Endothelial cell (in vitro differentiated cells): ENCODE measurements at regions not wholly inside any gene's neighbourhood (a gene's known extent, or its start where the extent isn't known, plus 50 kb on each side); places are given as distances from the start of the nearest gene placed in this dataset.

ENCODE experiments used
- DNase-seq: peaks from one replicate; pipeline ENCODE4 v3.0.0; 2021; ENCODE audit warnings: low spot score
- H3K27ac Mint-ChIP-seq: one replicate; pipeline ENCODE4 v1.8.0; 2021; ENCODE audit warnings: mixed read lengths, inconsistent platforms; ENCODE audit not compliant: unreplicated experiment
- H3K27me3 Mint-ChIP-seq: one replicate; pipeline ENCODE4 v1.8.0; 2021; ENCODE audit warnings: mild to moderate bottlenecking, moderate library complexity, mixed read lengths, inconsistent platforms; ENCODE audit not compliant: unreplicated experiment
- H3K36me3 Mint-ChIP-seq: one replicate; pipeline ENCODE4 v1.8.0; 2021; ENCODE audit warnings: mild to moderate bottlenecking, low read depth, mixed read lengths, inconsistent platforms; ENCODE audit not compliant: unreplicated experiment
- H3K4me1 Mint-ChIP-seq: one replicate; pipeline ENCODE4 v1.8.0; 2021; ENCODE audit warnings: mild to moderate bottlenecking, mixed read lengths, inconsistent platforms; ENCODE audit not compliant: unreplicated experiment
- H3K4me3 Mint-ChIP-seq: one replicate; pipeline ENCODE4 v1.8.0; 2021; ENCODE audit warnings: mild to moderate bottlenecking, mixed read lengths, inconsistent platforms; ENCODE audit not compliant: unreplicated experiment
- H3K9me3 Mint-ChIP-seq: one replicate; pipeline ENCODE4 v1.8.0; 2021; ENCODE audit warnings: mixed read lengths, inconsistent platforms; ENCODE audit not compliant: unreplicated experiment
- TF ChIP-seq, protein P1 (sequence below): fragments of 200-600 bp; sonication (generic); IDR thresholded peaks from one replicate; pipeline ENCODE4 v1.5.0; 2021; ENCODE audit warnings: antibody characterized with exemption; ENCODE audit not compliant: unreplicated experiment

DNA sequence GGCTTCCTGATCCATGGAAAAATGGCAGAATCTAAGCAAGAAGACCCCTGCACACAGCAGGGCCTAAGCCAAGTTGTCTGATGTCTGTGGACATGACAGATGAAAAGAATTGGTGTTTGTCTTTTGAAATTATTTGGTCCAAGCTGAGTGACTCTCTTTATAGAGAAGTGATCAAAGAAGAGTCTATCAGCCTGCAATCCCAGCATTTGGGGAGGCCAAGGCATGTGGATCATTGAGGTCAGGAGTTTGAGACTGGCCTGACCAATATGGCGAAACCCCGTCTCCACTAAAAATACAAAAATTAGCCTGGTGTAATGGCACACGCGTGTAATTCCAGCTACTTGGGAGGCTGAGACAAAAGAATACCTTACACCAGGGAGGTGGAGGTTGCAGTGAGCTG, 64.8 kb upstream of the TUNAR start:
- Mint-ChIP-seq H3K9me3 (no peaks in the 10 kb centered on the region), H3K4me1 (no peaks in the 10 kb centered on the region), H3K27ac (no peak overlapping the region), H3K27me3 (no peaks in the 10 kb centered on the region), H3K36me3 (peaks cover 3% of the 10 kb centered on the region), H3K4me3 (no peak overlapping the region)
- DNase-seq = no peak
- TF ChIP-seq, protein P1, sequence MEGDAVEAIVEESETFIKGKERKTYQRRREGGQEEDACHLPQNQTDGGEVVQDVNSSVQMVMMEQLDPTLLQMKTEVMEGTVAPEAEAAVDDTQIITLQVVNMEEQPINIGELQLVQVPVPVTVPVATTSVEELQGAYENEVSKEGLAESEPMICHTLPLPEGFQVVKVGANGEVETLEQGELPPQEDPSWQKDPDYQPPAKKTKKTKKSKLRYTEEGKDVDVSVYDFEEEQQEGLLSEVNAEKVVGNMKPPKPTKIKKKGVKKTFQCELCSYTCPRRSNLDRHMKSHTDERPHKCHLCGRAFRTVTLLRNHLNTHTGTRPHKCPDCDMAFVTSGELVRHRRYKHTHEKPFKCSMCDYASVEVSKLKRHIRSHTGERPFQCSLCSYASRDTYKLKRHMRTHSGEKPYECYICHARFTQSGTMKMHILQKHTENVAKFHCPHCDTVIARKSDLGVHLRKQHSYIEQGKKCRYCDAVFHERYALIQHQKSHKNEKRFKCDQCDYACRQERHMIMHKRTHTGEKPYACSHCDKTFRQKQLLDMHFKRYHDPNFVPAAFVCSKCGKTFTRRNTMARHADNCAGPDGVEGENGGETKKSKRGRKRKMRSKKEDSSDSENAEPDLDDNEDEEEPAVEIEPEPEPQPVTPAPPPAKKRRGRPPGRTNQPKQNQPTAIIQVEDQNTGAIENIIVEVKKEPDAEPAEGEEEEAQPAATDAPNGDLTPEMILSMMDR = no peak

DNA sequence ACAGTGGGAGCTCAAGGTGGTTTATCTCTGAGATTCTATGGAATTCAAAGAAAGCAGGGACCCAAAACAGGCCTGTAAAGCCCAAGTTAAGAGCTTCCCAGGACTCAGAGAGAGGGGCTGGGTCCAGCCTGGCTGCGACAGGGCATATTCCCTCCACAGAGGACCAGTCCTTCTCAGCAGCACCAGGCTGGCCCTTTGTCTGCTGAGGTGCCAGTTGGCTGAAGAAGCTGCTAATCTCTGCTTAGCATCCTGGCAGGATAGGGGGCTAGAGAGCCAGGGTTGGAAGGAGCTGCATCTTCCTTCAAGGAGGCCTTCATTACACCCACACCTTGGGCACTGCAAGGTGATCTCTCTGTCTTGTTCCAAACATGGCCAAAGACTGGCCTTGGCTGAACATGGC, 68.3 kb upstream of the TUNAR start:
- Mint-ChIP-seq H3K27ac (no peak overlapping the region), H3K9me3 (no peaks in the 10 kb centered on the region), H3K4me3 (no peak overlapping the region), H3K4me1 (no peaks in the 10 kb centered on the region), H3K27me3 (no peaks in the 10 kb centered on the region), H3K36me3 (peaks cover 5% of the 10 kb centered on the region)
- no peak for DNase-seq
- TF ChIP-seq, protein P1 = no peak

DNA sequence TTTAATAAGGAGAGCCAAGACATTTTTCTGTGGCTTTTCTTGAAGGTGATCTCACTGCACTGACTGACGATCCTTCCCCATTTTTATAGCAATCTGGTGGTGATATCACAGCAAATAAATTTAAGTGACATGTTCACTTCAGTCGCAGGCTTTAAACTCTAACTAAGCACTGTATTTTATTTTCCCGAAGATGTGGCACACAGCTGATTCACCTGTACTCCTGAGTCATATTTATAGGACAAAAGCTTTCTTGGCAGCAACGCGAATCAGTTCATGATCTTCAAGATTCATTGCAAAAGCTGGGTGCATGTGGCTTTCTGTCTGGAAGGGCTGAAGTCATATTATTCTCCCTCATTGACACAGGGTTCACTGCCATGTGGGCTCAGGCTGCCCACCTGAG, 79.8 kb upstream of the TUNAR start:
- DNase-seq = no peak

DNA sequence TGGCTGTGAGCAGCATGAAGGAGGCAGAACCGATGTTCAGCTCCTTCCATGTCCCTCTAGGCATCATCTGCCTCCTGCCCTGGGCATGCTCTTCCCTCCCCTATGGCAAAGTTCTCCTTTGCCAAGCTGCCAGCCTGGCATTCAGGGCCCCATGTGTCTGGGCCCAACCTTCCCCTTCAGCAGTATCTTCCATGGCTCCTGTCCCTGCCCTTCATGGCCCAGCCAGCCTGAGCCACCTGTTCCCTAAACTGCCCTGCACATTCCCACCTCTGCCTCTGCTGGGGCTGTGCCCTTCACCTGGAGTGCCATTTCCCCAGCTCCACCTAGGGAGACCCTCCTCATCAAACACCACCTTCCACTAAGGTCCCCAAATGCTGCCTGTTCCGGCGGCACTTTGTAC, 74.0 kb upstream of the TCL1A start:
- DNase-seq = no peak
- Mint-ChIP-seq H3K4me3 (no peak overlapping the region), H3K4me1 (no peaks in the 10 kb centered on the region), H3K27me3 (peaks cover 3% of the 10 kb centered on the region), H3K9me3 (no peaks in the 10 kb centered on the region), H3K36me3 (no peaks in the 10 kb centered on the region), H3K27ac (no peak overlapping the region)
- TF ChIP-seq, protein P1 = no peak

More for the DNA sequence above, 79.8 kb upstream of the TUNAR start:
- peaks cover 3% of the 10 kb centered on the region for H3K27me3 Mint-ChIP-seq
- H3K9me3 Mint-ChIP-seq = no peaks in the 10 kb centered on the region
- no peak overlapping the region for H3K4me3 Mint-ChIP-seq
- no peaks in the 10 kb centered on the region for H3K36me3 Mint-ChIP-seq
- no peaks in the 10 kb centered on the region for H3K4me1 Mint-ChIP-seq
- TF ChIP-seq, protein P1 = no peak
- H3K27ac Mint-ChIP-seq = no peak overlapping the region

DNA sequence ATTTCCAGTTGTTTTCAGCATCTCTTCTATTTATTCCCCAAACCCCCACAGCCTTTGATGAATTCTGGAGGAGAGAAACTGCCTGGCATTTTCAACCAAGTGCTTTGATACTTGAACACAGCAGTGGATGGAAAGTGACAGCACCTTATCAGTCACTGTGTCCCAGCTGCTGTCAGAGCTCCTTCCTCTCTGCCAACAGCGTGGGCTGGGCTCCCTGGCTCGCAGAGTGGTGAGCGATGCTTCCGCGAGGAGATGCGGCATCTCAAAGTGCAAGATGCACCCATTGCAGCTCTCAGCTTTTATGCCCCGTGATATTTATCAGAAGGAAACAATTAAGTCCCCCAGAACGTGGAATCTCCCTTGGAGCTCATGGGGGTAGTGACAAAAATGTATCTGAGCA, 72.6 kb upstream of the TCL1A start:
- Mint-ChIP-seq H3K9me3 (no peaks in the 10 kb centered on the region), H3K27me3 (peaks cover 3% of the 10 kb centered on the region), H3K4me3 (no peak overlapping the region), H3K4me1 (no peaks in the 10 kb centered on the region), H3K36me3 (no peaks in the 10 kb centered on the region), H3K27ac (no peak overlapping the region)
- TF ChIP-seq, protein P1 = no peak
- DNase-seq = no peak
